AG09309 (cell line): ENCODE measurements at regions not wholly inside any gene's neighbourhood (a gene's known extent, or its start where the extent isn't known, plus 50 kb on each side); places are given as distances from the start of the nearest gene placed in this dataset.
"Not testable (repeated sequence)": the region's sequence is repeated elsewhere in the genome, so short reads cannot be mapped to it uniquely, and the experiment has no call there.

Experiments used
- DNase-seq: peaks from one replicate; pipeline ENCODE4 v3.0.0-alpha.2; 2010; ENCODE audit warnings: low read depth
- H3K4me3 ChIP-seq: 2 replicates; pipeline ENCODE4 v1.5.1; 2011; ENCODE audit warnings: mild to moderate bottlenecking, low read depth, low read length, moderate library complexity; ENCODE audit not compliant: control insufficient read depth

DNA sequence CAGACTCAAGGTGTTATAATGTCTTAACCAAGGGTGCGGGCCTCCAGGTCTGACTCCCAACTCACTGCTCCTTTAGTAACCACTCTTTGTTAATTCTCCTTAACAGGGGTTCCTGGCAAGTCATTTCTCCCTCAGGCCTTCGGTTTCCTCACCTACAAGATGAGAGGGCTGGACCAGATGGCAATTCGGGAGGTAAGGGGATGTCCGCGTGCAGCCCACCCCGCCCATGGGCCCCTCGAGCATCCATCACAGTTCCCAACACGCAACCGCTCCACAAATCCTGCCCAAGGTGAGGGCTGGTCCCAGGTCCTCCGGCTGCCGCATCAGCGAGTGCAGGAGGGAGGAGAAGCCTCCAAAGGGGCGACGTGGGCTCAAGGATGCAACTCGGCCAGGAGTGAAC lies 1667.9 kb downstream of the RPIA start:
- not testable (repeated sequence) for DNase-seq

GRCh38 chr2:90359887-90360730 lies 1668.6 kb downstream of the RPIA start:
- peak overlapping the region; percentile 33 for H3K4me3 ChIP-seq
- DNase-seq, result not testable (repeated sequence)

More for the DNA sequence above, 1667.9 kb downstream of the RPIA start:
- H3K4me3 ChIP-seq, result not testable (repeated sequence)

- peak overlapping the region; percentile 33 for H3K4me3 ChIP-seq
- not testable (repeated sequence) for DNase-seq
Observed at GRCh38 chr2:90360731-90361035, 1669.2 kb downstream of the RPIA start.
